Coronary artery (tissue), 2 donors: ENCODE measurements at regions not wholly inside any gene's neighbourhood (a gene's known extent, or its start where the extent isn't known, plus 50 kb on each side); places are given as distances from the start of the nearest gene placed in this dataset.

Source experiments
- DNase-seq: peaks from one replicate; pipeline ENCODE4 v3.0.0-alpha.2; 2017; ENCODE audit warnings: low spot score
- H3K27ac ChIP-seq, 2 donors: fragments of 200-600 bp; sonication (generic); one replicate each; pipeline ENCODE4 v1.5.1; 2016 to 2019
- H3K4me3 ChIP-seq: fragments of 200-600 bp; sonication (generic); 2 replicates; pipeline ENCODE4 v1.5.1; 2016; ENCODE audit warnings: mild to moderate bottlenecking, moderate library complexity
- TF ChIP-seq, protein P1 (sequence below): fragments of 200-600 bp; sonication (generic); IDR thresholded peaks from one replicate; pipeline ENCODE4 v1.5.1; 2019; ENCODE audit warnings: antibody characterized with exemption

DNA sequence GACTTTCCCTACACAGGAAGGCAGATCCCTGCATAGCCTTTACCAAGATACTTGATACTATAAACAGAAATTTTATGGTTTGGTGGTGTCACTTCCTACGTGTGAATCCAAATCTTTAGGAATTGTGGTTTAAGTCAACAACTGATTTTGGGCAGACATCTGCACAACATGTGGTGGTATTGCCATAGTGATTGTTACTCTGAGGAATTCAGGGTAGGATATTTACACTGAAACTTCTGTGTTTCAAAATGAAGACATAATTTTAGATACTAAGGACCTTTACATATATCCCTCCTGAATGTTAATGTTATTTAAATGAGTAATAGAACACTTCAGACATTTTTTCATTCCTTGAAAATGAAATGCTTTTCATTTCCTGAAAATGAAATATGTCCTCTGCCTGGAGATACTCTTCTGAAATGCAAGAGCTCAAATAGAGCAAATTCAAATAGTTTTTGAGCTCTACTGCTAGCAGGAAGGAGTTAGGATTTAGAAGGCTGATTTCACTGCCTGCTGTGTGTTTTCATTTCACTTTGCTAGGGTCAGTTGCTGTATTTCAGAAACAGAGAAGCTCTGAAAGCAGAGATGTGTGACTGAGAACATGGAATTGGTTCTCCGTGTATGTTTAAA, 77.2 kb downstream of the MDH1 start:
- Histone ChIP-seq H3K4me3 (no peak overlapping the region), H3K27ac (no peak overlapping the region)
- DNase-seq, result no peak
- TF ChIP-seq, protein P1, sequence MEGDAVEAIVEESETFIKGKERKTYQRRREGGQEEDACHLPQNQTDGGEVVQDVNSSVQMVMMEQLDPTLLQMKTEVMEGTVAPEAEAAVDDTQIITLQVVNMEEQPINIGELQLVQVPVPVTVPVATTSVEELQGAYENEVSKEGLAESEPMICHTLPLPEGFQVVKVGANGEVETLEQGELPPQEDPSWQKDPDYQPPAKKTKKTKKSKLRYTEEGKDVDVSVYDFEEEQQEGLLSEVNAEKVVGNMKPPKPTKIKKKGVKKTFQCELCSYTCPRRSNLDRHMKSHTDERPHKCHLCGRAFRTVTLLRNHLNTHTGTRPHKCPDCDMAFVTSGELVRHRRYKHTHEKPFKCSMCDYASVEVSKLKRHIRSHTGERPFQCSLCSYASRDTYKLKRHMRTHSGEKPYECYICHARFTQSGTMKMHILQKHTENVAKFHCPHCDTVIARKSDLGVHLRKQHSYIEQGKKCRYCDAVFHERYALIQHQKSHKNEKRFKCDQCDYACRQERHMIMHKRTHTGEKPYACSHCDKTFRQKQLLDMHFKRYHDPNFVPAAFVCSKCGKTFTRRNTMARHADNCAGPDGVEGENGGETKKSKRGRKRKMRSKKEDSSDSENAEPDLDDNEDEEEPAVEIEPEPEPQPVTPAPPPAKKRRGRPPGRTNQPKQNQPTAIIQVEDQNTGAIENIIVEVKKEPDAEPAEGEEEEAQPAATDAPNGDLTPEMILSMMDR, result no peak

DNA sequence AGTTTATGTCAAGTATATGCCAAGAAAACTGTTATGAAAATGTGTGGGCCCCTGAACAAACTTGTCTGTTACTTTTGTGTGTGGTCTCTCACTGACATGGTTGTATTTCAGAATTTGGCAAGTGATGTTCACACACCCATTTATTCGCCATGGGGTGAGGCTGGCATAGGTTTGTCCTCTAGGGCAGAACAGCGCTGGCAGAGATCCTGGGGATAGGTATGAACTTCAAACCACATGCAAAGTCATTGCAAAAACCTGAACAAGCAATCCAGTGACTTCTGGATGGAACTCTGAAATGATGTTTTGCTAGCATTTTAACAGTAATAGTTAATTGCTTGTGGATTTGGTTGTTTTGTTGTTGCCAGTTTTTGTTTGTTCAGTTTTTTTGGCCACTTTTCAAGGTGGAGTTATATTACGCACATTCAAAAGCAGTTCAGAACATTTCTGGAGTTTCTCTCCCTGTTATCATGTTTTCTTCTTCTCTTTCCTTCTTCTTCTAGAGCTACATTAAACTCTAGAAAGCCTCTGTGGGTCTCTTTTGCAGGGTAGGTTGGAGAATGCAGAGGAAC, 78.5 kb downstream of the MDH1 start:
- H3K4me3 ChIP-seq, result no peak overlapping the region
- TF ChIP-seq, protein P1, result no peak
- no peak for DNase-seq
- H3K27ac ChIP-seq, result no peak overlapping the region

DNA sequence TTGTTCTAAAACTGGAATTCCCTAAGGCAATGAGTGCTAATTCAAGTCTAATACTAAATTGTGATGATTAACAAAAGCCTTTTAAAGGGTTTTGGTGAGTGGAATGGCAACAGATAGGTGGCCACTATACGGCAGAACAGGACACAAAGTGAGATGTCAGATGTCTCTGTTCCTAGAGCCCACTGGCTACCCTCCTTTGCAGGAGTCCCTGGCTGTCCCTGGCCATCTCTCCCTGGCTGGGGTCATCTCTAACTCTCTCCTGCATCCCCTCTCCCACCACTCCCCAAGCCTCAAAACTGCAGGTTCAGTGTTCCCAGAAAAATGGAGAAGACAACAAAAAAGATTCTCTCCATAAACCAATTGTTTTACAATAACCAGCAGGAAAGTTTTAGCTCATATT, 79.2 kb downstream of the MDH1 start:
- Histone ChIP-seq H3K4me3 (no peak overlapping the region), H3K27ac (no peak overlapping the region)
- TF ChIP-seq, protein P1, result no peak
- DNase-seq, result no peak

DNA sequence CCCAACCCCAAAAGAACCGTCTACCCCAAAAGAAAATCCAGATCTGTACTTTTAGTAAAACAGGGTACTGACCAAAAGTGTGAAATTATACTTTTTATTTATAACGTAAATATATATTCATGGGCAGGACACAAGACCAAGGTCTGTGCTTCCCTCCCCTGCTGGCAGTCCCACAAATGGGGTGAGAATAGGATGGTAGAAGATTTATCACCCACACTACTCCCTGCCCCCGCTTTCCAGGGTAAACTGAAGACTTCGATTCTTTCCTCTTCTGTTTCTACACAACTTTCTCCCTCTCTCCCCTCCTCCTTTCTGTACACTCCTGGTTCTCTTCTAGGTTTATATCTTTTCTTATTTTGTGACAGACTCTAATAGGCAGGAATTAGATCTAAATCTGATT, 79.7 kb downstream of the MDH1 start:
- Histone ChIP-seq H3K27ac (no peak overlapping the region), H3K4me3 (no peak overlapping the region)
- DNase-seq, result no peak
- TF ChIP-seq, protein P1, result no peak

DNA sequence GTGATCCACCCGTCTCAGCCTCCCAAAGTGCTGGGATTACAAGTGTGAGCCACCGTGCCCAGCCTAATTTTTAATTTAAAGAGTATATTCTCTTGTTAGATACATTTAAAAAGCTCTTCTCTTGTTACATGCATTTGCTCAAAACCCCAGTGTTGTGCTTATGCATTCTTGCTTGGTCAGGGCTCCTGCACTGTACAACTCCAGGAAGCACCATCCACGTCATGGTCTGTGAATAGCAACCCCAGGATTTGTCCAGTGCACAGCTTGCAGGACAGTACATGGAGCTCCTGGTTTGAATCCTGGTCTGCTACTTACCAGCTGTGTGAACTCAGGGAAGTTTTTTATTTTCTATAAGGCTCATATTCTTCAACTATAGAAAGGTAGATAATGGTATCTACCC, 80.8 kb downstream of the MDH1 start:
- no peak overlapping the region for H3K4me3 ChIP-seq
- TF ChIP-seq, protein P1, result no peak

DNA sequence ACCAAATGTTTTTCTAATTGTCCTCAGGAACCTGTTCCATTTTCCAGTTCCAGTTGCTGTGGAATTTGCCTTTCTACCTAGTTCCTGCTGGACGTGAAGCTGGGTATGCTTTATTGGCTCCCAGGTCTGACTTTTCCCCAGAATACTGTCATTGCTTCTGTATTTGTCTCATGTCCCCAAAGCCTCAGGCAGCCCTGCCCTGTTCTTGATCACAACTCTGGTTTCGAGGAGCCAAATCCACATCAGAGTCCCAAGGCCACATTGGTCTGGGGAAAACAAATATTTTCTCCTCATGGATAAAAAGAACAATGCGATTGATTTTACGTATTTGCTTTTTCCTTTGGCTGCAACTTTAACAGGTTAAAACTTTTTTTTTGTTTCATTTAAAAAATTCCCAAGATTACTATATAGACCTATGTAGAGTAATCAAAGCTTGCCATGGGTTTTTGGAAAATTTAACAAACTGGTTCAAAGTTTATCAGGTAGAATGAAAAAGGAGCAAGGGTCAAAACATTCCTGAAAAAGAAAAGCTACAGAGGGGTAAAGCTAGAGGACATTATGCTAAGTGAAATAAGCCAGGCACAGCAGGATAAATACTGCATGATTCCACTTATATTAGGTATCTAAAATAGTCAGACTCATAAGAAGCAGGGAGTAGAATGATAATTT, 85.2 kb downstream of the MDH1 start:
- TF ChIP-seq, protein P1, result no peak
- no peak overlapping the region for H3K27ac ChIP-seq
- no peak for DNase-seq
- no peak overlapping the region for H3K4me3 ChIP-seq

More for the DNA sequence above, 80.8 kb downstream of the MDH1 start:
- no peak overlapping the region for H3K27ac ChIP-seq
- no peak for DNase-seq

DNA sequence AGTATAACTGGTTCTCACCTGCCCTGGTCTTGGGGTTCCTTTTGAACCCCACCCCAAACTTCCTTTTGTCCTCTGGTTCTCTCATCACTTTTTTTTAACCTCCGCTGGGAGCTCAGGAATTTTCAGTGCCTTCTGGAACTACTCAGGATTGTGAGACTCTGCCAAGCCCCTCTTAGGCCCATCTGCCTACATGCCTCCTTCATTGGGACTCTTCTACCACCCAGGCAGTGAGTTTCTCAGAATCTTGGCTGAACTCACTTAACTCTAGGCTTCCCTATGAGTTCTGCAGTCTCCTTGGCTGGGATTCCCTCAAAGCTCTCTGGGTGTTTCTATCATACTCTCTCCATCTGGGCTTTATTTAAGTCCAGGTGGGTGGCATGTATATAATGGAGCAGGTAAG, 86.3 kb downstream of the MDH1 start:
- TF ChIP-seq, protein P1, result no peak
- H3K27ac ChIP-seq, result no peak overlapping the region
- no peak overlapping the region for H3K4me3 ChIP-seq
- no peak for DNase-seq
